Occipital lobe (tissue), 1 donor: ENCODE measurements at regions not wholly inside any gene's neighbourhood (a gene's known extent, or its start where the extent isn't known, plus 50 kb on each side); places are given as distances from the start of the nearest gene placed in this dataset.

Experiments used
- DNase-seq: peaks from one replicate; lab custom pipeline; 2025; lab: John Stamatoyannopoulos, UW

DNA sequence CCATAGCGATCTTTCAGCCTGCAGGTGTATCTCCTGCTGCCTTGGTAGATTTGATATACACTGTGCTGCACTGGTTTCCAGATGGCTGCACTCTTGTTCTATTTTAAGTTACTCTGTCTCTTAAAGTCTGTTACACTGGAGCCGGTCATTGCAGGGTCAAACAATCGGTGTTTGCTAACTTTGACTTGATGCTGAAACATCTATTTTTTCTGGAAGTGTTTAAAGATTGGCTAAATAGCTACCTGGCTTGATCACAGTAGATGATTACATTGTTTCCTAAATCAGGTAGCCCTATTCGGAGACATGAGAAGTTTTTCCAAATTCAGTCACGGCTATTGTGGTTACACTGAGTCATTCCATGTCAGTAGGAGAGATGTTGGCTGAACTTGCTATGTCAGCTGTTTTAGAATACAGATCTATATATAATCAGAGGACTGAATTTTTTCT lies 574.8 kb downstream of the ETV1 start:
- no peak for DNase-seq

- DNase-seq, result no peak
These were observed 573.4 kb downstream of the ETV1 start for GRCh38 chr7:13416071-13416470.

DNA sequence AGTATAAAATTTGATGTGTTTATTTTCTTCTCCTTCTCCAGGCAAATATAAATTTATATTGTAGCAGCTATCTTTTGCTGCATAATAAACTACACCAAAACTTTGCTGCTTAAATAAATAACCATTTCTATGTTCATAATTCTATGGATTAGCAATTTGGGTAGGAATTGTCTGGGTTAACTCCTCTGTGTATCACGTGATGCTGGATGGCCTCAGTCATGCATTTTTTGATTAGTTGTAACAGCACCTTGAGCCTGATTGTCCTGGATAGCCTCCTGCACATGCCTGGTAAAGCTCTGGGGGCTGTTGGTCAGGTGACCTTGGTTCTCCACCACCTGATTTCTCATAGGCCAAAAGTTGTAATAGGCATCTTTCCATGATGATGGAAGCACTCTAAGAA lies 572.9 kb downstream of the ETV1 start:
- no peak for DNase-seq

GRCh38 chr7:13420726-13421125 lies 568.7 kb downstream of the ETV1 start:
- no peak for DNase-seq

DNA sequence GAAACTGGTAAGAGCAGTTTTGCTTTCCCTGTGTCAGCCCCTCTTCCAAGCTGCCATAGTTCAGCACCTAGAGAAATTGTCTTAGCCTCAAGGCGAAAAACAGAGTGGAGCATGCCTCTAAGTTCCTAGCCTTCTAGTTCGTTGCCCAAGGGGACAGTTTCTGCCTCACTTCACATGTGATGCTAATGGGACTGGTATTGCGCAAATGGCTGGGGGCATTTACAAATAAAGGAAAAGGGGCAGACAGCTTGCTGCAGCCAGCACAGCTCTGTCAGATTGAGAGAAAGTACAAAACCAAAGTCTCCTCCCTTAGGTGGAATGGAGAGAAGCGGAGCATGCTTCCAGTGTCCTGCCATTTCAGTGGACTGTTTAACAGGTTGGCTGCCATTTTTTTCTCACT lies 567.7 kb downstream of the ETV1 start:
- no peak for DNase-seq

DNA sequence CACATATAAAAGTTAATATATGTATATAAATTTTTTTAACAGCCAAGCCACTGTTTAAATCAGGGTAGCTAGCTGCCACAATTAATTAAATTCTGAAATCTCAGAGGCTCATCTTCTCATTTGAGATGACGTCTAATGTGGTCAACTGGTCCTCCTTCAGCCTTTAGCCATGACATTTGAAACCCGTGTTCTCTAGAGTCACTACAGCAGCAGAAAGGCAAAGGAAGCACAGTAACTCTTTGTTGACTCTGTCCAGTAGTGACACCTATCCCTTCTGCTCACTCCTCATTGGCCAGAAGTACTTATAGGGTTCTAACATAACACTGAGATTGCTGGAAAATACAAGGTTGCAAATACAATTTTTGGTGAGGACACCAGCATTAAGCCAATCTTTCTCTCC lies 555.5 kb downstream of the ETV1 start:
- no peak for DNase-seq

DNA sequence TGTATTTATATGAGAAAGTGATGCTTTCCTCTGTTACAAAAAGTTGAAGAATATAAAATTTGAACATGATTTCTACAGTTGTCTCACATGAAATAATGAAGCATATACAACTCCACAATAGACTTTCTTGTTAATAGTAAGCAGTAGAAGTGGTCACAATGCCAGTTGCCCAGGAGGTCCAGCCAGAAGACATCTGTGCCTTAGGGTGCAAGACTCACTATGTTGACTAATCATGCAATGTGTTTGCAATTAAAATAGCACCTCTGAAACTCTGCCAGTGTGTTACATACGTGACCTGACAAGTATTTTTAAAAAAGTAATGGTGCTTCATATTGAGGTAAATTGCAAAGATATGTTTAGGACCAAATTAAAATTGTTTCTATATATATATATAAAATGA lies 547.2 kb downstream of the ETV1 start:
- no peak for DNase-seq

- no peak for DNase-seq
These were observed 541.8 kb downstream of the ETV1 start for GRCh38 chr7:13447637-13448036.

- DNase-seq, result no peak
These were observed 541.2 kb downstream of the ETV1 start for GRCh38 chr7:13448243-13448642.

DNA sequence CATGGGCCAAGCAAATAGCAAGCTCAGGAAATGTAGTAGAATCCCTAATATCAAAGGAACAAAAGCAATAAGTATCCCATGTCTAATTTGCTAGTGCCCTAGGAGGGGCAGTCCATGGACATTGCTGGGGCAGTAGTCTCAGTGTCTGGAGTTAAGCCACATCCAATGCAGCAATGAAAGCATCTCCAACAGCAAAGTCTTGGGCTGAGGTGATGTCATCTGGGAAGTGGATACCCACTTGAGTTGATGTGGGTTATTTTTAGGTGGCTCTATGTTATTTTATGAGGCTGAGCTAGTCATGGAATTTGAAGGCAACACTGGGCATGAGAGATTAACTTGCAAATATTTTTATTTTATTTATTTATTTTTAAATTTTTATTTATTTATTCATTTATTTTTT lies 540.0 kb downstream of the ETV1 start:
- DNase-seq, result no peak

- DNase-seq, result no peak
These were observed 534.4 kb downstream of the ETV1 start for GRCh38 chr7:13454916-13455592.

GRCh38 chr7:13457790-13458189 lies 531.7 kb downstream of the ETV1 start:
- DNase-seq, result peak; percentile 1

DNA sequence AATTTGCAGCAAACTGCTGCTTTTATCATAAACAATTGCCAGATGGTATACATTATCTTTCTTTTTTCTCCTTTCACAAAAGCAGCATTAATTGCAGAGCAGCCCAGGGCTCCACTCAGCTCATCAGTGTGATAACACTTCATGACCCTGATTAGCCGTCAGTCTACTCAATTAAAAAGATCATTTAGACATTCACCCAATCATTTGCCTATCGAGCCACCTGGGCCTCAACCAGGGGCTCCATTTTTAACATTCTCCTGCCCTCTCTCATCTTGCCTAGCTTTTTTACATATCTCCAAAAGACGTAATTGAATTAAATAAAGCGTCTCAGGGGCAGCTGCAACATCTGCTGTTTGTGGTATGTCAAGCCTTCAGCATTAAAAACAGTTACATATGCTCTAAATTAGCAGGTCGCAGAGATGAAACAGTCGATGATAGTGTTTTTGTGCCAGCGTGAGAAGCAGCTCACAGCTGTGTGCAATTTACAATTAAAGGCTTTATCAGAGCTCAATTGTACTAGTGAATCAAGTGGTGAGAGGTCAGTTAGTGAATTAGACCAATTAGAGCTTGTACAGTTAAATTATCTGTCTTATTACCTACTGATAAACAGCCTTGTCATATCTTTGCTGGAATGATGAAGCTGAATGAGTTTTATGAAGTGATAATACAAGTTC lies 522.5 kb downstream of the ETV1 start:
- DNase-seq, result no peak

GRCh38 chr7:13476881-13477444 lies 512.5 kb downstream of the ETV1 start:
- DNase-seq, result no peak

DNA sequence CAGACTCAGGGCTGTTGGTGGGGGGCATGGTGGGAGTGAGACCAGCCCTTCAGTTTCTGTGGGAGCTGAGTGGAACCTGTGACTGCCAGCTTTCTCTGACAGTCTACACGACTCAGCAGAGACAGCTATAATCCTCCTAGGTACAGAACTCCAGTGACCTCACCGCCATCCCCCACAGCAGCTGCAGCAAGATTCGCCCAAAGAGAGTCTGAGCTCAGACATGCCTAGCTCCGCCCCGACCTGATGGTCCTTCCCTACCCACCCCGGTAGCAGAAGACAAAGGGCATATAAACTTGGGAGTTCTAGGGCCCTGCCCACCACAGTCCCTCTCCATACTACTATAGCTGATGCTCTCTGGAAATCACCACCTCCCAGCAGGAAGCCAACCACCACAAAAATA lies 500.1 kb downstream of the ETV1 start:
- no peak for DNase-seq

DNA sequence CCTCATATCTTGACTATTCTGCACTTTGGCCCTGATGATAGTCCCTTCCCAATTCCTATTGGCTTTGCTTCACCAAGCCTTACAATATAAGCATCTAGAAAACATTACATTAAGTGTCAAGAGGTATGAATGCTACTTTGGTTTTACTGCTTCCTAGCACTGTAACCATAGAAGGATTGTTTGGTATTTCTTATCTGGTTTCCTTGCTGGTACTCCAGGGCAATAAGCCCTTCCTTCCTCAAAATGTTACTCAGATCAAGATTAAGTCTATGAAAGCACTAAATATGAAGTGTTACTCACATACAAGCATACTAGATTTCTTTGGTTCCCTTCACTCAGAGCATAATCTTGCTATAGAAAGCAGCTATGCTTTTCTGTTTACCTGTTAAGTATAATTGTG lies 492.5 kb downstream of the ETV1 start:
- no peak for DNase-seq

DNA sequence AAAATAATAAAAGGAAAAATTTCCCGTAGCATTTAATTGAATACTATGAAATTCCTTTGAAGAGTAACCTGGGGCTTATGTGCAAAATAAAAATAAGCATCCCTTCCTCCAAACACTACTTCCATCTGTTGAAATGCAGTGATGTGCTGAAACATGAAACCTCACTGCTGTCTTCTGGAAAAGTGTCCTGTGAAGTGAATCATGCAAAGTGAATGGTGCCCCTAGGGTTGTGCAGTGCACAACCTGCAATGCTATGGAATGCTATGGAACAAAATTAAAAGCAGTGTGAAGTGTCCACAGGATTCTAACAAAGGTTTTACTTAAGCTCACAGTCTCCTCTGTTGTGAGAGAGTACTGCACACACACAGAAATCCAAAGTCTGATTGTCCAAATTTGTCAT lies 480.9 kb downstream of the ETV1 start:
- DNase-seq, result no peak

DNA sequence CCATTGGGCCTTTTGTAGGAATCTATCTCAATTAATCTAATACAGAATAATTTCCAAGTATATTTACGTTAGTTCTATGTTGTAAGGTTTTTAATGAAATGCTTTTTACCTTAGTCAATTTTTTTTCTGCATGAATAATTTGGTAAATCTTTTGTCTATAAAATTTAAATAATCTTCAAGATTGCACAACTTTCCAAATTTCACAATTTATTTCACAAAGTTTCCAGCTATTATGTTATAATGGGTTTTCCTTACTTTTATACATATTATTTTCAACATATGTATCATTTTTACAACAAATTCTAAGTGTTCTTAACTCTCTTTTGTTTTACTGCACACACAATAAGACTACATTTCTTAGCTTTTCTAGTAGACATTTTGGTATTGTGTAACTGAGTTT lies 470.7 kb downstream of the ETV1 start:
- no peak for DNase-seq

GRCh38 chr7:13524076-13524475 lies 465.4 kb downstream of the ETV1 start:
- DNase-seq, result no peak

DNA sequence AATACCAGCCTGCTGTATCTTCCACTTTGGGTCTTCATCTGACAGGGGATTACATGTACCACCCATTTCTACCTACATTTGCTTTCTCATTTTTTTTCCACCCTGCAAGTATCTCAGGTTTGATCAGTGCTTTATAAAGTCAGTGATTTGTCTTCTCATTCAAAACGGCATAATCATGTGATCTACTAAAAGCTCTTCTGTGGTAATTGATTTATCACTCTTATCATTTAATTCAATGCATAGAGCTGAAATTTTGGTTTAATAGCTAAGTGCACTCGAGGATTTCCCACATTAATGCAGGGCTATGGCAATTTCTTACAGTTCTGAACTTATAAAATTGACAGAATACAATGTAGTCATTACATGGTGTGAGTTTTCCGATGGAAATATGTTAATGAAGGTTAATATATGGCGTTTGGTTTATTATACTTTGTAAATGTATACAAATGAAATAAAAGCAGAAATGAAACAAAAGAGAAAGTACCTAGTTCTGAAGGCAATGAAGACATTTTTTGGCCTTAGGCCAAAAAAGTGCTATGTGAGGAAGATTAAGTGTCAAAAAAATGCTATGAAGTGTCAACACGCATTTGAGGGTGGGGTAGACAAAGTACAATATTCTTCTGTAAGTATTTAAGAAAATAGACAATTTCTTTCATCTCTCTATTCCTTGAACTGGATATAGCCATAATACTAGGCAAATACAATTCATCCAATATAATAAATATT lies 457.3 kb downstream of the ETV1 start:
- no peak for DNase-seq

GRCh38 chr7:13538669-13539068 lies 450.8 kb downstream of the ETV1 start:
- no peak for DNase-seq

GRCh38 chr7:13540429-13540828 lies 449.0 kb downstream of the ETV1 start:
- no peak for DNase-seq
